ENCODE measurements at regions not wholly inside any gene's neighbourhood (a gene's known extent, or its start where the extent isn't known, plus 50 kb on each side); places are given as distances from the start of the nearest gene placed in this dataset.

DNA sequence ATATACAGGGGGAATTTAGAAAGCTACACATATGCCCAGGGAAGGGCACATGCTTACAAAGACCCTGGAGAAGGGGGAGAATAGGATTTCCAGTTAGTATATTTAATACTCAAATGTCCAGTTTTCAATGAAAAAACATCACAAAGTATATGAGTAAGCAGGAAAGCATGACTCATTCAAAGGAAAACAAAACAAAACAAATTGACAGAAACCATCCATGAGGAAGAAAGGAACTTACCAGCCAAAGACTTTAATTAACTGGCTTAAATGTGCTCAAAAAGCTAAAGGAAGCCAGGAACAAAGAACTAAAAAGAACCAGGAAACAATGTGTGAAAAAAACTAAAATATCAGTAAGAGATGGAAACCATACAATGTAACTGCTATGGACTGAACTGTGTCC is 716.2 kb upstream of the ARGLU1 start:
- Mint-ChIP-seq H3K27me3 (ENCODE audit: low read depth) (no peaks in the 10 kb centered on the region), H3K36me3 (no peaks in the 10 kb centered on the region), H3K9me3 (peaks cover 6% of the 10 kb centered on the region), H3K4me3 (no peak overlapping the region), H3K4me1 (no peaks in the 10 kb centered on the region), H3K27ac (no peak overlapping the region)
- DNase-seq (ENCODE audit: low spot score), result no peak
- ATAC-seq, result no peak
- POLR2A ChIA-PET, result no interaction called here
- CTCF ChIA-PET, result no interaction called here
- TF ChIP-seq, protein P1, sequence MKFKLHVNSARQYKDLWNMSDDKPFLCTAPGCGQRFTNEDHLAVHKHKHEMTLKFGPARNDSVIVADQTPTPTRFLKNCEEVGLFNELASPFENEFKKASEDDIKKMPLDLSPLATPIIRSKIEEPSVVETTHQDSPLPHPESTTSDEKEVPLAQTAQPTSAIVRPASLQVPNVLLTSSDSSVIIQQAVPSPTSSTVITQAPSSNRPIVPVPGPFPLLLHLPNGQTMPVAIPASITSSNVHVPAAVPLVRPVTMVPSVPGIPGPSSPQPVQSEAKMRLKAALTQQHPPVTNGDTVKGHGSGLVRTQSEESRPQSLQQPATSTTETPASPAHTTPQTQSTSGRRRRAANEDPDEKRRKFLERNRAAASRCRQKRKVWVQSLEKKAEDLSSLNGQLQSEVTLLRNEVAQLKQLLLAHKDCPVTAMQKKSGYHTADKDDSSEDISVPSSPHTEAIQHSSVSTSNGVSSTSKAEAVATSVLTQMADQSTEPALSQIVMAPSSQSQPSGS (CRISPR knock-in tag; IDR thresholded peaks at IDR 0.05; ENCODE audit: borderline replicate concordance, low read depth), result no peak
- no peak for TF ChIP-seq NR1H2 (CRISPR knock-in tag; IDR thresholded peaks at IDR 0.05)
- no peak for TF ChIP-seq CREB1 (CRISPR knock-in tag; IDR thresholded peaks at IDR 0.05)
- TF ChIP-seq, protein P2, sequence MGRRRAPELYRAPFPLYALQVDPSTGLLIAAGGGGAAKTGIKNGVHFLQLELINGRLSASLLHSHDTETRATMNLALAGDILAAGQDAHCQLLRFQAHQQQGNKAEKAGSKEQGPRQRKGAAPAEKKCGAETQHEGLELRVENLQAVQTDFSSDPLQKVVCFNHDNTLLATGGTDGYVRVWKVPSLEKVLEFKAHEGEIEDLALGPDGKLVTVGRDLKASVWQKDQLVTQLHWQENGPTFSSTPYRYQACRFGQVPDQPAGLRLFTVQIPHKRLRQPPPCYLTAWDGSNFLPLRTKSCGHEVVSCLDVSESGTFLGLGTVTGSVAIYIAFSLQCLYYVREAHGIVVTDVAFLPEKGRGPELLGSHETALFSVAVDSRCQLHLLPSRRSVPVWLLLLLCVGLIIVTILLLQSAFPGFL (CRISPR knock-in tag; IDR thresholded peaks at IDR 0.05; ENCODE audit: borderline replicate concordance), result no peak
- no peak for TF ChIP-seq ZNF138 (CRISPR knock-in tag; conservative IDR thresholded peaks at IDR 0.05)

DNA sequence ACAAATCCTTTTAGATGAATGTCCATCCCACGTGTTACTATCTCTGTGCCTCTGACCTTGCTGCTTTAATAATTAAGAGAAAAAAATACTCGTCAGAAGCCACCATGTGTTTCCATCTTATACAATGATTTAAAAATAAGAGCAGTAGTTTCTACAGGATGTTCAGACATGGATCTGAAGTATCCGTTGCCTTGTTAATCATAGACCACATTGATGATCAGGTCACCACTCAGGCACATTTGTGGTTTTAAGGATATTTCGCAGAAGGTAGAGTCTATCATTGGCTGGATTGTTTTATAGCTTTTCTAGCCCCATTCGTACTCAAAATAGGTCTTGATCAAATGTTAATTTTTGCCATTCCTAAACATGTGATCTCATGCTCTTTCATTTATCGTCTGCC is 710.0 kb upstream of the ARGLU1 start:
- H3K27ac Mint-ChIP-seq, result no peak overlapping the region
- no peaks in the 10 kb centered on the region for H3K36me3 Mint-ChIP-seq
- no peak for DNase-seq (ENCODE audit: low spot score)
- ATAC-seq, result no peak
- no peaks in the 10 kb centered on the region for H3K9me3 Mint-ChIP-seq
- H3K27me3 Mint-ChIP-seq (ENCODE audit: low read depth), result no peaks in the 10 kb centered on the region
- POLR2A ChIA-PET, result no interaction called here
- TF ChIP-seq, protein P3, sequence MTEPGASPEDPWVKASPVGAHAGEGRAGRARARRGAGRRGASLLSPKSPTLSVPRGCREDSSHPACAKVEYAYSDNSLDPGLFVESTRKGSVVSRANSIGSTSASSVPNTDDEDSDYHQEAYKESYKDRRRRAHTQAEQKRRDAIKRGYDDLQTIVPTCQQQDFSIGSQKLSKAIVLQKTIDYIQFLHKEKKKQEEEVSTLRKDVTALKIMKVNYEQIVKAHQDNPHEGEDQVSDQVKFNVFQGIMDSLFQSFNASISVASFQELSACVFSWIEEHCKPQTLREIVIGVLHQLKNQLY (CRISPR knock-in tag; IDR thresholded peaks at IDR 0.05), result no peak
- no peaks in the 10 kb centered on the region for H3K4me1 Mint-ChIP-seq
- no peak overlapping the region for H3K4me3 Mint-ChIP-seq
- CTCF ChIA-PET, result interaction anchor here (1.2 kb wide), 1 partner anchor 75 kb away, joined by 4 read pairs; no protein-coding TSS in a partner anchor

DNA sequence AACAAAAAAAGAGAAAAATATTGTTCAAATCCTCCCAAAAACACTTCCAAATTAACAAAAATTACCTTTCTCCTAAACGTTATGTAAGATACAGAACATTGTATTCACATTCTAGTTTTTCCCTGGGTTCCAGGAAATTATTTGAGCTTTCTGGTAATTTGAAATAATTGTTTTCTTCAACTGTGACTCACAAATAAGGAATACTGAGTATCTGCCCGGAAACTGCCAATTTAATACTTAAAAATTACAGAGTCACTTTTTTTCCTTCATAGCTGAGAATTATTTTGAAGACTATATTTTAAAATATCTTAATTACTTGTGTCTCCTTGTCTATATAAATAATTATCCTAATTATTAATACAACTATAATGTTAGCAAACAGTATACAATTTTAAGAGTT is 709.0 kb upstream of the ARGLU1 start:
- ATAC-seq, result no peak
- Mint-ChIP-seq H3K4me3 (no peak overlapping the region), H3K27me3 (ENCODE audit: low read depth) (no peaks in the 10 kb centered on the region), H3K36me3 (no peaks in the 10 kb centered on the region), H3K27ac (no peak overlapping the region), H3K9me3 (no peaks in the 10 kb centered on the region), H3K4me1 (no peaks in the 10 kb centered on the region)
- ChIA-PET POLR2A (no interaction called here), CTCF (interaction anchor here (1.2 kb wide), 1 partner anchor 74 kb away, joined by 4 read pairs; no protein-coding TSS in a partner anchor)
- DNase-seq (ENCODE audit: low spot score), result no peak
- TF ChIP-seq, protein P4, sequence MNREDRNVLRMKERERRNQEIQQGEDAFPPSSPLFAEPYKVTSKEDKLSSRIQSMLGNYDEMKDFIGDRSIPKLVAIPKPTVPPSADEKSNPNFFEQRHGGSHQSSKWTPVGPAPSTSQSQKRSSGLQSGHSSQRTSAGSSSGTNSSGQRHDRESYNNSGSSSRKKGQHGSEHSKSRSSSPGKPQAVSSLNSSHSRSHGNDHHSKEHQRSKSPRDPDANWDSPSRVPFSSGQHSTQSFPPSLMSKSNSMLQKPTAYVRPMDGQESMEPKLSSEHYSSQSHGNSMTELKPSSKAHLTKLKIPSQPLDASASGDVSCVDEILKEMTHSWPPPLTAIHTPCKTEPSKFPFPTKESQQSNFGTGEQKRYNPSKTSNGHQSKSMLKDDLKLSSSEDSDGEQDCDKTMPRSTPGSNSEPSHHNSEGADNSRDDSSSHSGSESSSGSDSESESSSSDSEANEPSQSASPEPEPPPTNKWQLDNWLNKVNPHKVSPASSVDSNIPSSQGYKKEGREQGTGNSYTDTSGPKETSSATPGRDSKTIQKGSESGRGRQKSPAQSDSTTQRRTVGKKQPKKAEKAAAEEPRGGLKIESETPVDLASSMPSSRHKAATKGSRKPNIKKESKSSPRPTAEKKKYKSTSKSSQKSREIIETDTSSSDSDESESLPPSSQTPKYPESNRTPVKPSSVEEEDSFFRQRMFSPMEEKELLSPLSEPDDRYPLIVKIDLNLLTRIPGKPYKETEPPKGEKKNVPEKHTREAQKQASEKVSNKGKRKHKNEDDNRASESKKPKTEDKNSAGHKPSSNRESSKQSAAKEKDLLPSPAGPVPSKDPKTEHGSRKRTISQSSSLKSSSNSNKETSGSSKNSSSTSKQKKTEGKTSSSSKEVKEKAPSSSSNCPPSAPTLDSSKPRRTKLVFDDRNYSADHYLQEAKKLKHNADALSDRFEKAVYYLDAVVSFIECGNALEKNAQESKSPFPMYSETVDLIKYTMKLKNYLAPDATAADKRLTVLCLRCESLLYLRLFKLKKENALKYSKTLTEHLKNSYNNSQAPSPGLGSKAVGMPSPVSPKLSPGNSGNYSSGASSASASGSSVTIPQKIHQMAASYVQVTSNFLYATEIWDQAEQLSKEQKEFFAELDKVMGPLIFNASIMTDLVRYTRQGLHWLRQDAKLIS (CRISPR knock-in tag; IDR thresholded peaks at IDR 0.05; ENCODE audit: borderline replicate concordance), result no peak
- TF ChIP-seq NR3C1 (CRISPR knock-in tag; conservative IDR thresholded peaks at IDR 0.05; ENCODE audit: low read depth) (no peak), GRHL2 (CRISPR knock-in tag; IDR thresholded peaks at IDR 0.05; ENCODE audit: insufficient replicate concordance, severe bottlenecking) (no peak), NFATC4 (CRISPR knock-in tag; IDR thresholded peaks at IDR 0.05) (no peak), ZNF396 (CRISPR knock-in tag; IDR thresholded peaks at IDR 0.05; ENCODE audit: borderline replicate concordance) (no peak)
- TF ChIP-seq, protein P5, sequence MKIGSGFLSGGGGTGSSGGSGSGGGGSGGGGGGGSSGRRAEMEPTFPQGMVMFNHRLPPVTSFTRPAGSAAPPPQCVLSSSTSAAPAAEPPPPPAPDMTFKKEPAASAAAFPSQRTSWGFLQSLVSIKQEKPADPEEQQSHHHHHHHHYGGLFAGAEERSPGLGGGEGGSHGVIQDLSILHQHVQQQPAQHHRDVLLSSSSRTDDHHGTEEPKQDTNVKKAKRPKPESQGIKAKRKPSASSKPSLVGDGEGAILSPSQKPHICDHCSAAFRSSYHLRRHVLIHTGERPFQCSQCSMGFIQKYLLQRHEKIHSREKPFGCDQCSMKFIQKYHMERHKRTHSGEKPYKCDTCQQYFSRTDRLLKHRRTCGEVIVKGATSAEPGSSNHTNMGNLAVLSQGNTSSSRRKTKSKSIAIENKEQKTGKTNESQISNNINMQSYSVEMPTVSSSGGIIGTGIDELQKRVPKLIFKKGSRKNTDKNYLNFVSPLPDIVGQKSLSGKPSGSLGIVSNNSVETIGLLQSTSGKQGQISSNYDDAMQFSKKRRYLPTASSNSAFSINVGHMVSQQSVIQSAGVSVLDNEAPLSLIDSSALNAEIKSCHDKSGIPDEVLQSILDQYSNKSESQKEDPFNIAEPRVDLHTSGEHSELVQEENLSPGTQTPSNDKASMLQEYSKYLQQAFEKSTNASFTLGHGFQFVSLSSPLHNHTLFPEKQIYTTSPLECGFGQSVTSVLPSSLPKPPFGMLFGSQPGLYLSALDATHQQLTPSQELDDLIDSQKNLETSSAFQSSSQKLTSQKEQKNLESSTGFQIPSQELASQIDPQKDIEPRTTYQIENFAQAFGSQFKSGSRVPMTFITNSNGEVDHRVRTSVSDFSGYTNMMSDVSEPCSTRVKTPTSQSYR (CRISPR knock-in tag; IDR thresholded peaks at IDR 0.05), result no peak
- TF ChIP-seq, protein P6, sequence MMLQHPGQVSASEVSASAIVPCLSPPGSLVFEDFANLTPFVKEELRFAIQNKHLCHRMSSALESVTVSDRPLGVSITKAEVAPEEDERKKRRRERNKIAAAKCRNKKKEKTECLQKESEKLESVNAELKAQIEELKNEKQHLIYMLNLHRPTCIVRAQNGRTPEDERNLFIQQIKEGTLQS (CRISPR knock-in tag; conservative IDR thresholded peaks at IDR 0.05), result no peak
- TF ChIP-seq, protein P7, sequence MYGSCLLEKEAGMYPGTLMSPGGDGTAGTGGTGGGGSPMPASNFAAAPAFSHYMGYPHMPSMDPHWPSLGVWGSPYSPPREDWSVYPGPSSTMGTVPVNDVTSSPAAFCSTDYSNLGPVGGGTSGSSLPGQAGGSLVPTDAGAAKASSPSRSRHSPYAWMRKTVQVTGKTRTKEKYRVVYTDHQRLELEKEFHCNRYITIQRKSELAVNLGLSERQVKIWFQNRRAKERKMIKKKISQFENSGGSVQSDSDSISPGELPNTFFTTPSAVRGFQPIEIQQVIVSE (CRISPR knock-in tag; IDR thresholded peaks at IDR 0.05; ENCODE audit: borderline replicate concordance), result no peak
- TF ChIP-seq, protein P8, sequence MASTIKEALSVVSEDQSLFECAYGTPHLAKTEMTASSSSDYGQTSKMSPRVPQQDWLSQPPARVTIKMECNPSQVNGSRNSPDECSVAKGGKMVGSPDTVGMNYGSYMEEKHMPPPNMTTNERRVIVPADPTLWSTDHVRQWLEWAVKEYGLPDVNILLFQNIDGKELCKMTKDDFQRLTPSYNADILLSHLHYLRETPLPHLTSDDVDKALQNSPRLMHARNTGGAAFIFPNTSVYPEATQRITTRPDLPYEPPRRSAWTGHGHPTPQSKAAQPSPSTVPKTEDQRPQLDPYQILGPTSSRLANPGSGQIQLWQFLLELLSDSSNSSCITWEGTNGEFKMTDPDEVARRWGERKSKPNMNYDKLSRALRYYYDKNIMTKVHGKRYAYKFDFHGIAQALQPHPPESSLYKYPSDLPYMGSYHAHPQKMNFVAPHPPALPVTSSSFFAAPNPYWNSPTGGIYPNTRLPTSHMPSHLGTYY (CRISPR knock-in tag; IDR thresholded peaks at IDR 0.05), result no peak
- TF ChIP-seq, protein P3 (CRISPR knock-in tag; IDR thresholded peaks at IDR 0.05), result no peak
- TF ChIP-seq, protein P9, sequence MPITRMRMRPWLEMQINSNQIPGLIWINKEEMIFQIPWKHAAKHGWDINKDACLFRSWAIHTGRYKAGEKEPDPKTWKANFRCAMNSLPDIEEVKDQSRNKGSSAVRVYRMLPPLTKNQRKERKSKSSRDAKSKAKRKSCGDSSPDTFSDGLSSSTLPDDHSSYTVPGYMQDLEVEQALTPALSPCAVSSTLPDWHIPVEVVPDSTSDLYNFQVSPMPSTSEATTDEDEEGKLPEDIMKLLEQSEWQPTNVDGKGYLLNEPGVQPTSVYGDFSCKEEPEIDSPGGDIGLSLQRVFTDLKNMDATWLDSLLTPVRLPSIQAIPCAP (CRISPR knock-in tag; IDR thresholded peaks at IDR 0.05), result no peak
